ENCODE measurements at regions not wholly inside any gene's neighbourhood (a gene's known extent, or its start where the extent isn't known, plus 50 kb on each side); places are given as distances from the start of the nearest gene placed in this dataset.

DNA sequence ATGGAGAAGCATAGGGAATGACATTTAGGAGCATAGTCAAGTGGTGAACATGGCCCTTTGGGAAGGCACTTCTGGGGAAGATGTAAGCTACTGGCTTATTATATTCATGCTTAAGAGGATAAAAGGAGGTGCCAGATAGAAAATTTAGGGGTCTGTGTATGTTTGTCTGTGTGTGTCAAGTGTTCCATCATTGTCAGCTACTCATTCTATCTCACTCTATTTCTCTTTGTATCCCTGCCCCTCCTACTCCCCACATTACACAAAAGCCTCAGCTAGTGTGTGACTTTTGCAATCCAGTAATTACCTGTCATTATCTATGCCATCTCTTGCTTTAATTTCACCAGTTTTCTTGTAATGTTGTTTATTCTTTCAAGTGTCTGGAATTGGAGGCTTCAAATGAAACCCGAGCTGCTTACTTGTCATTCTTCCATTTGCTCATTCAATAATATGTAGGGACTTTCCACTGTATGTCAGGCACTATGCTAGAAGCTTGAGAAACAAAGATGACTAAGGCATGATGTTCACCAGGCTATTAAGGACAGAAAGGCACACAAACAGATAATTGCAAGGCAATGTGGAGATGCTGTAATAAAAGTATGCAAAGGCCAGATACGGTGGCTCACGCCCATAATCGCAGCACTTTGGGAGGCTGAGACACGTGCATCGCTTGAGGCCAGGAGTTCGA lies 229.8 kb upstream of the TEX13C start:
- H3K4me3 ChIP-seq (ENCODE audit: low read length in 3 of 3), result no peak overlapping the region
- H3K4me1 ChIP-seq (ENCODE audit: control insufficient read depth in 3 of 3, insufficient read depth in 3 of 3, low read length in 3 of 3), result no peaks in the 10 kb centered on the region
- no peaks in the 10 kb centered on the region for H3K9me3 ChIP-seq (ENCODE audit: control insufficient read depth in 3 of 3, low read length in 3 of 3)
- H3K36me3 ChIP-seq (ENCODE audit: control insufficient read depth in 3 of 3, insufficient read depth in 3 of 3, low read length in 3 of 3), result no peaks in the 10 kb centered on the region
- H3K27me3 ChIP-seq (ENCODE audit: control insufficient read depth in 3 of 3, insufficient read depth in 3 of 3, low read length in 3 of 3), result no peaks in the 10 kb centered on the region
- no peak overlapping the region for H3K27ac ChIP-seq (ENCODE audit: low read depth, low read length)
- no peak overlapping the region for H3K9ac ChIP-seq (ENCODE audit: low read depth in 1 of 3, low read length in 3 of 3)

DNA sequence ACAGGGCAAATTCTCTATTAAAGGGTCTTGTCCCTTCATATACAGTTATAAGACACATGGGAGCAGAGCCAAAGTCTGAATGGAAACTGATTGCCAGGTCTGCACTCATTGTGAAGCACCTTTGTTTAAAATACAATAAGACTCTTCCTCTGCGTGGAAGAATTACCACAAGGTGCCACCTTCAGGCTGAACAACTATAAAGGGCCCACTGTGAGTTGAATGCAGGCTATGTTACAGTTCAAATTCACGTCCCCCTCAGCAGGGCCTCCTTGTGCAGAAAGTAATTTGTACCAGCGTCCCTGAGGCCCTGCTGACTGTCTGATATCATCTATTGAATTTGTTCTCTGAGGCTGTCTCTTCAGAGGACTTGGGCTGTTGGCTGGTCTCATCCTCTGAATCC lies 225.8 kb upstream of the TEX13C start:
- H3K9ac ChIP-seq (ENCODE audit: low read depth in 1 of 3, low read length in 3 of 3), result no peak overlapping the region
- H3K27me3 ChIP-seq (ENCODE audit: control insufficient read depth in 3 of 3, insufficient read depth in 3 of 3, low read length in 3 of 3), result no peaks in the 10 kb centered on the region
- H3K4me3 ChIP-seq (ENCODE audit: low read length in 3 of 3), result no peak overlapping the region
- no peaks in the 10 kb centered on the region for H3K36me3 ChIP-seq (ENCODE audit: control insufficient read depth in 3 of 3, insufficient read depth in 3 of 3, low read length in 3 of 3)
- H3K27ac ChIP-seq (ENCODE audit: low read depth, low read length), result no peak overlapping the region
- no peaks in the 10 kb centered on the region for H3K4me1 ChIP-seq (ENCODE audit: control insufficient read depth in 3 of 3, insufficient read depth in 3 of 3, low read length in 3 of 3)
- H3K9me3 ChIP-seq (ENCODE audit: control insufficient read depth in 3 of 3, low read length in 3 of 3), result no peaks in the 10 kb centered on the region

DNA sequence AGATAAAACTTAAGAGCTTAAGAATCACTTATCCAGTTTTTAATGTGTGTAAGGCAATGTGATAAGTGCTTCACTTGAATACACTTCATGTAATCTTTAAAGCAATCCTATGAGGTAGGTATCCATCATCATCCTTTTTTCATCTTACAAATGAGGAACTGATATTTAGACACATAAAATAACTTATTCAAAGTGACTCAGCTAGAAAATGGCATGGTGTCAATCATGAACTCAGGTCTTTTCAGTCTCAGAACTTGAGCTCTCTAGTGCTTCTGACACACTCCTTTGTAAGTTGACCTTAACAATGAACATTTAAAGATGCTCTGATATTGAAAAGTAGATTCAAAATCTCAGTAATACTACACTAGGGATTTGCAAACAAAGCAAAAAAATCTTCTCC lies 224.8 kb upstream of the TEX13C start:
- Histone ChIP-seq H3K4me3 (ENCODE audit: low read length in 3 of 3) (no peak overlapping the region), H3K9ac (ENCODE audit: low read depth in 1 of 3, low read length in 3 of 3) (no peak overlapping the region), H3K27ac (ENCODE audit: low read depth, low read length) (no peak overlapping the region), H3K27me3 (ENCODE audit: control insufficient read depth in 3 of 3, insufficient read depth in 3 of 3, low read length in 3 of 3) (no peaks in the 10 kb centered on the region), H3K4me1 (ENCODE audit: control insufficient read depth in 3 of 3, insufficient read depth in 3 of 3, low read length in 3 of 3) (no peaks in the 10 kb centered on the region), H3K36me3 (ENCODE audit: control insufficient read depth in 3 of 3, insufficient read depth in 3 of 3, low read length in 3 of 3) (no peaks in the 10 kb centered on the region), H3K9me3 (ENCODE audit: control insufficient read depth in 3 of 3, low read length in 3 of 3) (no peaks in the 10 kb centered on the region)

DNA sequence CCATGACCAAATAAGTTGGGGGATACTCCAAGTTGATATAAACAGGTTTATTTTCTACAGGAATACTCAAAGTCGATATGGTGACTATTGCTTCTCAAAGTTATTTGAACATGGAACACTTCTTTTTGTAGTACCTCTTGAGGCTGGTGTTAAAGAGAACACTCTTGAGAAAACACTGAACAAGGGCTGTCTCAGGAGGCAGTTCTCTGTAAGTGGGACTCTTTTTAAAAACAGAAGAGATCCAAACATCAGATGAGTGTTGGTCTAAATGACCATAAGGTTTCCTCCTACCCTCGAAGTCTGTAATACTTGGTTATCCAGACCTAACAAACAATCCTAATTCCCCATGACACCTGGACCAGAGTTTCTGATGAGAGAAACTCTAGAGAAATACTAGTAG lies 223.2 kb upstream of the TEX13C start:
- Histone ChIP-seq H3K4me3 (ENCODE audit: low read length in 3 of 3) (no peak overlapping the region), H3K4me1 (ENCODE audit: control insufficient read depth in 3 of 3, insufficient read depth in 3 of 3, low read length in 3 of 3) (no peaks in the 10 kb centered on the region), H3K36me3 (ENCODE audit: control insufficient read depth in 3 of 3, insufficient read depth in 3 of 3, low read length in 3 of 3) (no peaks in the 10 kb centered on the region), H3K27me3 (ENCODE audit: control insufficient read depth in 3 of 3, insufficient read depth in 3 of 3, low read length in 3 of 3) (no peaks in the 10 kb centered on the region), H3K27ac (ENCODE audit: low read depth, low read length) (no peak overlapping the region), H3K9ac (ENCODE audit: low read depth in 1 of 3, low read length in 3 of 3) (no peak overlapping the region), H3K9me3 (ENCODE audit: control insufficient read depth in 3 of 3, low read length in 3 of 3) (no peaks in the 10 kb centered on the region)

DNA sequence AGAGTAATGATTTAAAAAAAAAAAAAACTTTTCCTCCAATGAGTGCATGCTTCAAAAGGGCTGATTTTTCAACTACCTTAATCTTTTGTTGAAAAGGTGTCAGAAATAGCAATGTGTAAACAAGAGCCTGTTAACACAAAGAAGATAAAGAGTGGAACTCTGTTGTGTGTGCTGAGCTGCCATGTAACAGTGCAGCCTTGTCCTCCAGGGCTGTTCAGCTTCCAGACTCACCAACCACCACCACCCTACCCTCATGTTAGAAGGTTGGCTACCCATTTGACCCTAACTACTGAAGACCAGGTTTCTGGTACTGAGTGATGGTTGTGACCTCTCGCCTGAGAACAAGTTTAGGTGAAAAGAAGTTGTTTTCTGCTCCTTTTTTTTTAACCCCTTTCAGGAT lies 222.8 kb upstream of the TEX13C start:
- Histone ChIP-seq H3K4me3 (ENCODE audit: low read length in 3 of 3) (no peak overlapping the region), H3K27me3 (ENCODE audit: control insufficient read depth in 3 of 3, insufficient read depth in 3 of 3, low read length in 3 of 3) (no peaks in the 10 kb centered on the region), H3K9me3 (ENCODE audit: control insufficient read depth in 3 of 3, low read length in 3 of 3) (no peaks in the 10 kb centered on the region), H3K27ac (ENCODE audit: low read depth, low read length) (no peak overlapping the region), H3K36me3 (ENCODE audit: control insufficient read depth in 3 of 3, insufficient read depth in 3 of 3, low read length in 3 of 3) (no peaks in the 10 kb centered on the region), H3K9ac (ENCODE audit: low read depth in 1 of 3, low read length in 3 of 3) (no peak overlapping the region), H3K4me1 (ENCODE audit: control insufficient read depth in 3 of 3, insufficient read depth in 3 of 3, low read length in 3 of 3) (no peaks in the 10 kb centered on the region)

DNA sequence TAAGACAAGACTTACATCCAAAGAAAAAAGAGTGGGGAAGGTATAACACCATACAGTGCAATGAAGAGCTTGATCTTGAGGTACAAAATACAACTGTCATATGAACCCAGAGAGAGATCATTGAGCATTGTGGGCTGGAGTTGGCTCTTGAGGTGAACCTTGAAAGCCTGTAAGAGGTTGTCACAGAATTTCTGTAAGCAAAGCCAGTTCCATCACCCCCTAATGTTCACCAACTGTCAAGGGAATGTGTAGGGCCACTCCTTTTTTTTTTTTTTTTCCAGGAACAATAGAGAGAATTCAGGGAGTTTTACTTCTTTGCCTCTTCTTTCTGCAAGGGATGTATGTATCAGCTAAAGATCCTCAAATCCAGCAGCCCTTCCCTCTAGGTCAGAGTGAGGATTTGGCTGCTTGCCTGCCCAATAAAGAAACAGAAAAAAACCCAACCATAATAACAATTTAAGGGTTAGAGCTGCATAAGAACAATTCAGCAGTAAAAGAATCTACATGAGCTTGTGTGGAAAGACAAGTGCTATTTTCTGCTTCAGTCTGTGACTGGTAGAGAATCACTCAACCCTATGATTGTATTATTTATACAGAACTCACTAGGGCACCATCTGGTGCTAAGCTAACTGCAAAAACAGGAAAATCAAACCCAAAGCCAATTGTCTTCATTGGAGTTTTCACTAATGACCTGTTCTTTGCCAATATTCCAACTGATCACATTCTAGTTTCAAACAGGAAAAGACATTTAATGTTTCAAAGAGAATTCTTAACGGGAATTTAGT lies 217.5 kb upstream of the TEX13C start:
- H3K9me3 ChIP-seq (ENCODE audit: control insufficient read depth in 3 of 3, low read length in 3 of 3), result no peaks in the 10 kb centered on the region
- no peak overlapping the region for H3K27ac ChIP-seq (ENCODE audit: low read depth, low read length)
- H3K9ac ChIP-seq (ENCODE audit: low read depth in 1 of 3, low read length in 3 of 3), result no peak overlapping the region
- H3K4me1 ChIP-seq (ENCODE audit: control insufficient read depth in 3 of 3, insufficient read depth in 3 of 3, low read length in 3 of 3), result no peaks in the 10 kb centered on the region
- H3K27me3 ChIP-seq (ENCODE audit: control insufficient read depth in 3 of 3, insufficient read depth in 3 of 3, low read length in 3 of 3), result no peaks in the 10 kb centered on the region
- no peak overlapping the region for H3K4me3 ChIP-seq (ENCODE audit: low read length in 3 of 3)
- no peaks in the 10 kb centered on the region for H3K36me3 ChIP-seq (ENCODE audit: control insufficient read depth in 3 of 3, insufficient read depth in 3 of 3, low read length in 3 of 3)

DNA sequence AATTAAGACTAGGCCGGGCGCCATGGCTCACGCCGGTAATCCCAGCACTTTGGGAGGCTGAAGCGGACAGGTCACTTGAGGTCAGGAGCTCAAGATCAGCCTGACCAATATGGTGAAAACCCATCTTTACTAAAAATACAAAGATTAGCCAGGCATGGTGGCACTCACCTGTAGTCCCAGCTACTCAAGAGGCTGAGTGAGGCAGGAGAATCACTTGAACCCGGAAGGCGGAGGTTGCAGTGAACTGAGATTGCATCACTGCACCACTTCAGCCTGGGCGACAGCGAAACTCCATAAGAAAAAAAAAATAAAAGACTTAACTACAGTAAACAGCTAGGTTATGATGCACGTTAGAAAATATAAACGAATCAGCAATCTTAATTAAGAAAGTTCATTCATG lies 216.0 kb upstream of the TEX13C start:
- H3K9me3 ChIP-seq (ENCODE audit: control insufficient read depth in 3 of 3, low read length in 3 of 3), result no peaks in the 10 kb centered on the region
- H3K36me3 ChIP-seq (ENCODE audit: control insufficient read depth in 3 of 3, insufficient read depth in 3 of 3, low read length in 3 of 3), result no peaks in the 10 kb centered on the region
- no peaks in the 10 kb centered on the region for H3K27me3 ChIP-seq (ENCODE audit: control insufficient read depth in 3 of 3, insufficient read depth in 3 of 3, low read length in 3 of 3)
- no peak overlapping the region for H3K27ac ChIP-seq (ENCODE audit: low read depth, low read length)
- H3K9ac ChIP-seq (ENCODE audit: low read depth in 1 of 3, low read length in 3 of 3), result no peak overlapping the region
- no peaks in the 10 kb centered on the region for H3K4me1 ChIP-seq (ENCODE audit: control insufficient read depth in 3 of 3, insufficient read depth in 3 of 3, low read length in 3 of 3)
- no peak overlapping the region for H3K4me3 ChIP-seq (ENCODE audit: low read length in 3 of 3)

DNA sequence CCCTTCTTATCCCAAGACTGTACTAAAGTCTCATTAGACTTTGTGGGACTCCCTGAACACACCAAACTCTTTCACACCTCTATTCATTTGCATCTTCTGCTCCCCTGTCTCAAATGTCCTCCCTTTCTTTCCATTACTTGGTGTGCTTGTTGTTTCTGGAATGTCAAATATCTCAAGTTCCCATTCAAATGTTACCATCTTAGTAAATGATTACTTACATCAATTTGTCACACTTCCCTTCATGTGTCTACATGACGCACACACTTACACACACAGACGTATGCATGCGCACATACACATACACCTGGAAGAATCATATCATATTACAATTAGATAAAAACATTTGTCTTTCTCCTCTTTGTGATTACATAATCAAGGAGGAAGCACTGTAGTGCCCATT lies 210.8 kb upstream of the TEX13C start:
- Histone ChIP-seq H3K9ac (ENCODE audit: low read depth in 1 of 3, low read length in 3 of 3) (no peak overlapping the region), H3K4me3 (ENCODE audit: low read length in 3 of 3) (no peak overlapping the region), H3K36me3 (ENCODE audit: control insufficient read depth in 3 of 3, insufficient read depth in 3 of 3, low read length in 3 of 3) (no peaks in the 10 kb centered on the region), H3K27ac (ENCODE audit: low read depth, low read length) (no peak overlapping the region), H3K4me1 (ENCODE audit: control insufficient read depth in 3 of 3, insufficient read depth in 3 of 3, low read length in 3 of 3) (no peaks in the 10 kb centered on the region), H3K9me3 (ENCODE audit: control insufficient read depth in 3 of 3, low read length in 3 of 3) (no peaks in the 10 kb centered on the region), H3K27me3 (ENCODE audit: control insufficient read depth in 3 of 3, insufficient read depth in 3 of 3, low read length in 3 of 3) (no peaks in the 10 kb centered on the region)

DNA sequence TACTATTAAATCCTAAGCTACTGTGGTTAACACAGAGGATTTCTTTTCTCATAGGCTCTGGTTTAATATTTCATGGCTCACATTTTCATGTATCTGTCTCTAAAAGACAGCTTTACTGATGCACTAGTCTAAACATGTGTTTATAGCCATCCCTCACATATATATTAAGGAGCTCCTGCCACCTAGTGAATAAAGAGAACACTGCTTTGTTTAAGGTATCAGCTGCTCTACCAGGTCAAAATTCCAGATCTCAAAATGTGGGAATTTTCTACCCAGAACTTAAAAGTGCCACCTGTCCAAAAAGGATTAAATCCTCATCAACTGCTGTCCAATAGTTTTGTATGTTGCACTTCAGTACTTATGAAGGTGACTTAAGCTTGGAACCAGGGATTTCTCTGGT lies 188.5 kb upstream of the TEX13C start:
- no peaks in the 10 kb centered on the region for H3K9me3 ChIP-seq (ENCODE audit: control insufficient read depth in 3 of 3, low read length in 3 of 3)
- H3K27ac ChIP-seq (ENCODE audit: low read depth, low read length), result no peak overlapping the region
- no peaks in the 10 kb centered on the region for H3K36me3 ChIP-seq (ENCODE audit: control insufficient read depth in 3 of 3, insufficient read depth in 3 of 3, low read length in 3 of 3)
- no peaks in the 10 kb centered on the region for H3K4me1 ChIP-seq (ENCODE audit: control insufficient read depth in 3 of 3, insufficient read depth in 3 of 3, low read length in 3 of 3)
- no peak overlapping the region for H3K9ac ChIP-seq (ENCODE audit: low read depth in 1 of 3, low read length in 3 of 3)
- H3K27me3 ChIP-seq (ENCODE audit: control insufficient read depth in 3 of 3, insufficient read depth in 3 of 3, low read length in 3 of 3), result no peaks in the 10 kb centered on the region
- no peak overlapping the region for H3K4me3 ChIP-seq (ENCODE audit: low read length in 3 of 3)

DNA sequence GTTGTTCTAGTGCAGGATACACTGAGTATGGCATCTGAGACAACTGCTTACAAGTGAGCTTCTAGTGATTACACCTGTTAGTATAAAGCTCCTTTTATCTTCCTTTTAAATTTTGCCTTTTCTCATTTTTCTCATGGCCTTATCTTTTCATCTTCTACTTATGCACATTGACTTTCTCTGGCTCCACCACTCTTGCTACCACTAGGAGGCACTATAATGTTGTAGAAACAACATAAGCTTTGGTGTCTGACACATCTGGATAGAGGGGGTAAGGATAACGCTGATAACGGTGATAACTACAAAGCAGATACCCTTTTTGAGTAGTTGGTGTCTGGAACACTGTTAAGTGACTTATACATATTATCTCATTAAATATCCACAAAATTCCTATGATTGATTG lies 187.4 kb upstream of the TEX13C start:
- Histone ChIP-seq H3K36me3 (ENCODE audit: control insufficient read depth in 3 of 3, insufficient read depth in 3 of 3, low read length in 3 of 3) (no peaks in the 10 kb centered on the region), H3K27ac (ENCODE audit: low read depth, low read length) (no peak overlapping the region), H3K9me3 (ENCODE audit: control insufficient read depth in 3 of 3, low read length in 3 of 3) (no peaks in the 10 kb centered on the region), H3K4me3 (ENCODE audit: low read length in 3 of 3) (no peak overlapping the region), H3K9ac (ENCODE audit: low read depth in 1 of 3, low read length in 3 of 3) (no peak overlapping the region), H3K27me3 (ENCODE audit: control insufficient read depth in 3 of 3, insufficient read depth in 3 of 3, low read length in 3 of 3) (no peaks in the 10 kb centered on the region), H3K4me1 (ENCODE audit: control insufficient read depth in 3 of 3, insufficient read depth in 3 of 3, low read length in 3 of 3) (no peaks in the 10 kb centered on the region)
